Panc1 (cell line): ENCODE measurements at regions not wholly inside any gene's neighbourhood (a gene's known extent, or its start where the extent isn't known, plus 50 kb on each side); places are given as distances from the start of the nearest gene placed in this dataset.

ENCODE experiments used
- ATAC-seq: fragments of 200-7000 bp; cut with Tn5 transposase; 2 replicates; pipeline ENCODE4 v1.9.1; 2020; ENCODE audit warnings: mild to moderate bottlenecking, moderate library complexity
- BruUV-seq: library from RNA; stranded (reverse); fragments of 400-500 nt; replicated peaks from 2 replicates; lab custom pipeline; 2021; lab: Mats Ljungman, UMichigan
- CTCF ChIA-PET: fragments of 300-600 bp; sonication (Branson Sonifier 250); formaldehyde crosslinking; loops from one replicate; lab custom pipeline; 2022; ENCODE audit warnings: antibody characterized with exemption; lab: Charles Lee
- POLR2A ChIA-PET: fragments of 300-600 bp; sonication (Branson Sonifier 250); formaldehyde crosslinking; loops from one replicate; lab custom pipeline; 2022; ENCODE audit warnings: antibody characterized with exemption; lab: Charles Lee
- DNase-seq: peaks from one replicate; pipeline ENCODE4 v3.0.0-alpha.2; 2010; ENCODE audit warnings: low read depth, low spot score
- H3K27ac ChIP-seq: 2 replicates; pipeline ENCODE4 v1.5.1; 2011; ENCODE audit warnings: mild to moderate bottlenecking, low read length, inconsistent platforms
- H3K27me3 ChIP-seq: fragments of 200-500 bp; sonication (Bioruptor generic); 2 replicates; pipeline ENCODE4 v1.6.0; 2014; ENCODE audit warnings: low read length, inconsistent platforms; ENCODE audit not compliant: control insufficient read depth, insufficient read depth
- H3K36me3 ChIP-seq: fragments of 200-500 bp; sonication (Bioruptor generic); 2 replicates; pipeline ENCODE4 v1.5.1; 2014; ENCODE audit warnings: inconsistent platforms, mild to moderate bottlenecking, low read length, moderate library complexity; ENCODE audit not compliant: control insufficient read depth, insufficient read depth
- H3K4me1 ChIP-seq: 2 replicates; pipeline ENCODE4 v1.5.1; 2011; ENCODE audit warnings: inconsistent platforms, mild to moderate bottlenecking, low read length, moderate library complexity; ENCODE audit not compliant: control insufficient read depth, insufficient read depth
- H3K4me3 ChIP-seq, 2 experiments: 2 replicates each; pipeline ENCODE4 v1.5.1; 2011 to 2012; ENCODE audit warnings: low read depth in 2 of 2, low read length in 2 of 2, mild to moderate bottlenecking in 2 of 2, inconsistent platforms in 1 of 2, moderate library complexity in 1 of 2
- H3K9me3 ChIP-seq: fragments of 200-500 bp; sonication (Bioruptor generic); 2 replicates; pipeline ENCODE4 v1.5.1; 2014; ENCODE audit warnings: low read depth, mild to moderate bottlenecking, inconsistent platforms, low read length, moderate library complexity; ENCODE audit not compliant: control insufficient read depth, insufficient read depth
- POLR2AphosphoS5 ChIP-seq: IDR thresholded peaks from 2 replicates; pipeline ENCODE4 v1.6.1; 2012; ENCODE audit warnings: mild to moderate bottlenecking, low read depth, low read length, moderate library complexity
- REST ChIP-seq, 2 experiments: IDR thresholded peaks; 2 replicates each; pipeline ENCODE4 v1.6.1; 2011 to 2012; ENCODE audit warnings: low read depth in 2 of 2, control low read depth in 1 of 2, low read length in 1 of 2, mild to moderate bottlenecking in 1 of 2, moderate library complexity in 1 of 2; ENCODE audit not compliant: insufficient read depth in 1 of 2
- SIN3A ChIP-seq: IDR thresholded peaks from 2 replicates; pipeline ENCODE4 v1.6.1; 2012; ENCODE audit warnings: low read depth, mild to moderate bottlenecking, low read length, moderate library complexity, borderline replicate concordance; ENCODE audit not compliant: insufficient read depth
- TCF7L2 ChIP-seq: IDR thresholded peaks from 2 replicates; pipeline ENCODE4 v1.6.1; 2011; ENCODE audit warnings: mild to moderate bottlenecking, low read depth, low read length, inconsistent platforms
- in situ Hi-C: cut with HindIII; loops from 2 replicates; pipeline ENCODE4 v1.10.0; 2016; ENCODE audit warnings: low sequenced_read_pairs, low pct_unique_long_range_greater_than_20kb
- intact Hi-C: fragments of 100-400 bp; cut with micrococcal nuclease; formaldehyde crosslinking; loops from one replicate; pipeline ENCODE4 v1.10.0; 2022; ENCODE audit not compliant: unreplicated experiment
- TF ChIP-seq, protein P1 (sequence below): fragments of 450-650 bp; IDR thresholded peaks from 2 replicates; pipeline ENCODE4 v1.5.1; 2017; ENCODE audit warnings: mild to moderate bottlenecking

- TF ChIP-seq POLR2AphosphoS5 (no peak), REST (IDR thresholded peaks at IDR 0.05; ENCODE audit: insufficient read depth in 1 of 2, low read depth in 2 of 2, low read length in 1 of 2) (no peak), TCF7L2 (no peak), SIN3A (no peak)
- TF ChIP-seq, protein P1, sequence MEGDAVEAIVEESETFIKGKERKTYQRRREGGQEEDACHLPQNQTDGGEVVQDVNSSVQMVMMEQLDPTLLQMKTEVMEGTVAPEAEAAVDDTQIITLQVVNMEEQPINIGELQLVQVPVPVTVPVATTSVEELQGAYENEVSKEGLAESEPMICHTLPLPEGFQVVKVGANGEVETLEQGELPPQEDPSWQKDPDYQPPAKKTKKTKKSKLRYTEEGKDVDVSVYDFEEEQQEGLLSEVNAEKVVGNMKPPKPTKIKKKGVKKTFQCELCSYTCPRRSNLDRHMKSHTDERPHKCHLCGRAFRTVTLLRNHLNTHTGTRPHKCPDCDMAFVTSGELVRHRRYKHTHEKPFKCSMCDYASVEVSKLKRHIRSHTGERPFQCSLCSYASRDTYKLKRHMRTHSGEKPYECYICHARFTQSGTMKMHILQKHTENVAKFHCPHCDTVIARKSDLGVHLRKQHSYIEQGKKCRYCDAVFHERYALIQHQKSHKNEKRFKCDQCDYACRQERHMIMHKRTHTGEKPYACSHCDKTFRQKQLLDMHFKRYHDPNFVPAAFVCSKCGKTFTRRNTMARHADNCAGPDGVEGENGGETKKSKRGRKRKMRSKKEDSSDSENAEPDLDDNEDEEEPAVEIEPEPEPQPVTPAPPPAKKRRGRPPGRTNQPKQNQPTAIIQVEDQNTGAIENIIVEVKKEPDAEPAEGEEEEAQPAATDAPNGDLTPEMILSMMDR, result no peak
- ChIA-PET POLR2A (no interaction called here), CTCF (no interaction called here)
- Histone ChIP-seq H3K4me1 (no peaks in the 10 kb centered on the region), H3K9me3 (no peaks in the 10 kb centered on the region), H3K27me3 (no peaks in the 10 kb centered on the region), H3K27ac (no peak overlapping the region), H3K36me3 (no peaks in the 10 kb centered on the region; the same call in 1 of the 2 replicates), H3K4me3 (no peak overlapping the region)
- BruUV-seq, result no TSS peak
- ATAC-seq (no peak), DNase-seq (no peak)
- in situ Hi-C loops (no loop called here), intact Hi-C loops (no loop called here)
These were observed 141.7 kb upstream of the NSMCE3 start for GRCh38 chr15:29411299-29411698.

- Histone ChIP-seq H3K27me3 (no peaks in the 10 kb centered on the region), H3K9me3 (no peaks in the 10 kb centered on the region), H3K27ac (no peak overlapping the region), H3K4me3 (no peak overlapping the region), H3K4me1 (no peaks in the 10 kb centered on the region), H3K36me3 (no peaks in the 10 kb centered on the region; the same call in 1 of the 2 replicates)
- ChIA-PET POLR2A (no interaction called here), CTCF (no interaction called here)
- no peak for DNase-seq
- intact Hi-C loops, result no loop called here
- no TSS peak for BruUV-seq
- TF ChIP-seq SIN3A (no peak), POLR2AphosphoS5 (no peak), TCF7L2 (no peak), REST (IDR thresholded peaks at IDR 0.05; ENCODE audit: insufficient read depth in 1 of 2, low read depth in 2 of 2, low read length in 1 of 2) (no peak)
- TF ChIP-seq, protein P1, result no peak
- no peak for ATAC-seq
- in situ Hi-C loops, result no loop called here
These were observed 140.7 kb upstream of the NSMCE3 start for GRCh38 chr15:29410338-29410737.
